Omental fat pad (tissue), 3 donors: ENCODE measurements at regions not wholly inside any gene's neighbourhood (a gene's known extent, or its start where the extent isn't known, plus 50 kb on each side); places are given as distances from the start of the nearest gene placed in this dataset.

Experiments used
- ATAC-seq: fragments of 150-250 bp; one replicate; pipeline ENCODE4 v1.9.1; 2016; ENCODE audit warnings: mild to moderate bottlenecking, moderate library complexity; ENCODE audit not compliant: low FRiP score
- DNase-seq: peaks from one replicate; pipeline ENCODE4 v3.0.0-alpha.2; 2019; ENCODE audit warnings: low spot score
- CTCF ChIP-seq, 3 donors: fragments of 450-650 bp; IDR thresholded peaks; one replicate each; pipeline ENCODE4 v1.5.1; 2016 to 2017; ENCODE audit warnings: antibody characterized with exemption in 3 of 3, mild to moderate bottlenecking in 3 of 3, moderate library complexity in 2 of 3

- DNase-seq (no peak), ATAC-seq (no peak)
- no peak for TF ChIP-seq CTCF (IDR thresholded peaks at IDR 0.05)
Measured at GRCh38 chr7:118054529-118054928, 129.4 kb upstream of the LSM8 start.

DNA sequence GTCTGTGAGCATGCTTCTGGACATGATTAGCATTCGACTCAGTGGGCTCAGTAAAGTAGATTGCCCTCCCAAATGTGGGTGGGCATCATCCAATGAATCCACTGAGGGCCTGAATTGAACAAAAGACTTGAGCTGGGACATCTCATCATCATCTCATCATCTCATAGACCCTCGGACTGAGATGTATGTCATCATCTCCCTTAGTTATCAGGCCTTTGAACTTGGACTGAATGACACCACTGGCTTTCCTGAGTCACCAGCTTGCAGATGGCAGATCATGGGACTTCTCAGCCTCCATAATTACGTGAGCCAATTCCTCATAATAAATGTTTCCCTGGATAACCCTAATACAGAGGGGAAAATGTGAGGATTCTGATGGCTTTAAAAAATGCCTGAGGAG, 128.3 kb upstream of the LSM8 start:
- no peak for TF ChIP-seq CTCF (IDR thresholded peaks at IDR 0.05)
- no peak for DNase-seq
- ATAC-seq = no peak

- DNase-seq (no peak), ATAC-seq (no peak)
- no peak for TF ChIP-seq CTCF (IDR thresholded peaks at IDR 0.05)
Measured at GRCh38 chr7:118057404-118057803, 126.6 kb upstream of the LSM8 start.

GRCh38 chr7:118059209-118059608, 124.8 kb upstream of the LSM8 start:
- no peak for TF ChIP-seq CTCF (IDR thresholded peaks at IDR 0.05)
- no peak for ATAC-seq
- no peak for DNase-seq

DNA sequence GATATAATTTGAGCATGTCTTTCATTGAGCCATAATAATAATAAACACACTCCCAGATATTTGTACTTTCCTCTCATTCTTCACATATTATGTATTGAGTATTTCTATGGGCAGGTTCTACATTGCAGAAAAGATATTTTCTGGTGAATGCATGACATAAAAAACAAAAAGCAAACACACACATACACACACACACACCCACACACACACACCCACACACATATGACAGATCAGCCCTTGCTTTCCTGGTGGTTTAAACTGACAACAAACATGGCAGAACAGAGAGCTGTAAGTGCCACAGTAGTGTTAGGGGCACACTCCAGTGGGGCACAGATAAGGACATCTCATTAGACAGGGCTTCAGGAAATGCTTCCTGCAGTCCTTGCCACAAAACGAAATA, 123.3 kb upstream of the LSM8 start:
- ATAC-seq (no peak), DNase-seq (no peak)
- TF ChIP-seq CTCF (IDR thresholded peaks at IDR 0.05) = no peak

DNA sequence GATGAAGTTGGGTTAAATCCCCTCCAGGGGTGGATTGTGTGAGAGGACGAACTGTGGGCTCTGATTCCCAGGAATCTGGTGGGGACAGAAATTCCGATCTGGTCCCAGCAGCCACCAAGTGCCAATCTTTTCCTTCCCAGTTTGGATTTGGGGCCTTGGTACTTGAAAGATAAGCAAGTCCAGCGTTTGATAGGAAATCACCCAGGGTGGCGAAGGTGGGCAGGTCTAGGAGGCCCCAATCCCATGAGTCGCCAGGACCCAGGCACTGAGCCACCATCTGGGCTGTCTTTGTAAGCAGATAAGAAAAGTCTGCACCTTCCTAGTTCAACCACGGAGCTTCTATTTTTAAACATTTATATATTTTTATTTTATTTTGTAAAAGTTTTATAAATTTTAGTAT, 122.6 kb upstream of the LSM8 start:
- TF ChIP-seq CTCF (IDR thresholded peaks at IDR 0.05) = no peak
- DNase-seq (no peak), ATAC-seq (no peak)

GRCh38 chr7:118072893-118073674, 110.9 kb upstream of the LSM8 start:
- no peak for ATAC-seq
- TF ChIP-seq CTCF (IDR thresholded peaks at IDR 0.05) = no peak
- DNase-seq = no peak
